ENCODE measurements at regions not wholly inside any gene's neighbourhood (a gene's known extent, or its start where the extent isn't known, plus 50 kb on each side); places are given as distances from the start of the nearest gene placed in this dataset.
"Not testable (repeated sequence)": the region's sequence is repeated elsewhere in the genome, so short reads cannot be mapped to it uniquely, and the experiment has no call there.

DNA sequence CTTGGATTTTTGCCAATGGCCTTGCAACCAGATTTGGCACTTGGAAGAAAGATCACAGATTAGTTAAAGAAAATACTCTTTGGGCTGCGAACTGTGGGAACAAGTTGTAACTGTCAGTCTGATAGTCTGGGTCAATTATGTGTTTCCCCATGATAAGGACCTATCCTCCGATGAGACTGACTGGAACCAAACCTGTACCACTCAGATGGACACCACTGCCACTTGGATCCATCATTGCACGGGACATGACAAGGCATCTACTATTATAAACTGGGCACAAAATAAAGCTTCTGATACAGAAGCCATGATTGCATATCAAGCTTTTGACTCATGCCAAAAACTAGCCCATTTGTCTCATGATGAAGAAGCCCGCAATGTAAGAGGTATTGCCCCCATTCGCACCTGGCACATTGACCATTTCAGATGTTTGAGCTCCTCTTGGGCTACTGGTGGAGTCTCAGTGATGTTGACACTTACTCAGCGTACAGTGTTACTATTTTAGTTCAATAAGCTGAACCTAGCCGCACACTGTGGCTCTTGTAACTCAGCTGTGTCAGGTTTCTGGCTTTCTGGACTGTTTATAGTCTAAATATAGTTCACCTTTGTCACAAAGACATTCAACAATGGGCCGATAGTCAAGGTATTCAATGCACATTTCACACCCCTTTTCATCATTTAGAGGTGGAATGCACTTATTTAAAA is 179.8 kb upstream of the RBBP8 start:
- DNase-seq = no peak

DNA sequence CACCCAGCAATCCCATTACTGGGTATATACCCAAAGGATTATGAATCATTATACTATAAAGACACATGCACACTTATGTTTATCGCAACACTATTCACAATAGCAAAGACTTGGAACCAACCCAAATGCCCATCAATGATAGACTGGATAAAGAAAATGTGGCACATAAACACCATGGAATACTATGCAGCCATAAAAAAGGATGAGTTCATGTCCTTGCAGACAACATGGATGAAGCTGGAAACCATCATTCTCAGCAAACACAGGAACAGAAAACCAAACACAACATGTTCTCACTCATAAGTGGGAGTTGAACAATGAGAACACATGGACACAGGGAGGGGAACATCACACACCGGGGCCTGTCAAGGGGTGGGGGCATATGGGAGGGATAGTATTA is 169.1 kb upstream of the RBBP8 start:
- DNase-seq = not testable (repeated sequence)

- DNase-seq = no peak
Measured at GRCh38 chr18:22765896-22766295, 167.2 kb upstream of the RBBP8 start.

GRCh38 chr18:22767653-22768052 is 165.5 kb upstream of the RBBP8 start:
- DNase-seq = no peak

- no peak for DNase-seq
Measured at GRCh38 chr18:22773944-22774343, 159.2 kb upstream of the RBBP8 start.

DNA sequence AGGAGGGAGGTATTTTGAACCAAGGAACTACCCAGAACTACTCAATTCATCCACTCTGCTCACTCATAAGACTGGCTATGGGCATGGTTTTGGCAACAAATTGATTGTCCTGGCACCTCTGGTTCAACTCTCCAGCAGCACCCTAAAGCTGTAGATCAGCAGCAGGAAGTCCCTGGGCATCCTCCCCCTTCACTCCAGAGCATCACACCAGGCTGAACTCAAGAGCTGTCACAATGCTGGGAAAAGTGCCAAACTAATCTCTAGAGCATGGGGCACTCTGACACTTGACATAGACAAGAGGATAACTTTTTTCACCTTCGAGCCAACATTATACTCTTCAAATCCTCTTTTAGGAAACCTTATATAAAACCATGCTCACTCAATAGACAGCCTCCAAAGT is 154.1 kb upstream of the RBBP8 start:
- peak; percentile 10 for DNase-seq

DNA sequence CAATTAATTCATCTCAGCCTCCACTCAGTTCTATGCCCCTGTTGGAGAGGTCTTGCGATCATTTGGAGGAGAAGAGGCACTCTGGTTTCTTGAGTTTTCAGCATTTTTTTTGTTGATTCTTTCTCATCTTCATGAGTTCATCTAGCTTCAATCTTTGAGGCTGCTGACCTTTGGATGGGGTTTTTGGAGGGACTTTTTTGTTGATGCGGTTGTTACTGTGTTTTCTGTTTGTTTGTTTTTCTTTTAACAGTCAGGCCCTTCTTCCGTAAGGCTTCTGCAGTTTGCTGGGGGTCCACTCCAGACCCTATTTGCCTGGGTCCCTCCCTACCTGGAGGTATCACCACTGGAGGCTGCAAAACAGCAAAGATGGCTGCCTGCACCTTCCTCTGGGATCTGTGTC is 149.9 kb upstream of the RBBP8 start:
- DNase-seq = no peak

- no peak for DNase-seq
Measured at GRCh38 chr18:22783662-22784076, 149.5 kb upstream of the RBBP8 start.

DNA sequence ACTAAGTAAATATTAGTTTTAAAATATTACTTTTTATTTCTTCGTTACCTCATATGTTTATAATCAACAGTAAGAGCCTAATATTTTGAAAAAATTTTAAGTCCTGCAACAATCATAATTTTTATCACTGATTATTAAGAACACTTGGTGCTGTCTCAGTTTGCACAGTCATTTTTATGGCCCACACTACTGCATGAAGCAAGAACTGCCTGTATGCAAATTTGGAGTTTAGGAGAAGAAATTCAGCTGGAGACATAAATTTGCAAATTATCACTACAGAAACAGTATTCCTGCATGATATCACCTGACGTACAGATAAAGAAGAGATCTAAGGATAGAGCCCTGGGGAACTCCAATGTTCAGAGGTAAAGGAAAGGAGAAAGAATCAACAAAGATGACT is 144.1 kb upstream of the RBBP8 start:
- no peak for DNase-seq

- DNase-seq = peak; percentile 5
Measured at GRCh38 chr18:22789600-22789999, 143.5 kb upstream of the RBBP8 start.

DNA sequence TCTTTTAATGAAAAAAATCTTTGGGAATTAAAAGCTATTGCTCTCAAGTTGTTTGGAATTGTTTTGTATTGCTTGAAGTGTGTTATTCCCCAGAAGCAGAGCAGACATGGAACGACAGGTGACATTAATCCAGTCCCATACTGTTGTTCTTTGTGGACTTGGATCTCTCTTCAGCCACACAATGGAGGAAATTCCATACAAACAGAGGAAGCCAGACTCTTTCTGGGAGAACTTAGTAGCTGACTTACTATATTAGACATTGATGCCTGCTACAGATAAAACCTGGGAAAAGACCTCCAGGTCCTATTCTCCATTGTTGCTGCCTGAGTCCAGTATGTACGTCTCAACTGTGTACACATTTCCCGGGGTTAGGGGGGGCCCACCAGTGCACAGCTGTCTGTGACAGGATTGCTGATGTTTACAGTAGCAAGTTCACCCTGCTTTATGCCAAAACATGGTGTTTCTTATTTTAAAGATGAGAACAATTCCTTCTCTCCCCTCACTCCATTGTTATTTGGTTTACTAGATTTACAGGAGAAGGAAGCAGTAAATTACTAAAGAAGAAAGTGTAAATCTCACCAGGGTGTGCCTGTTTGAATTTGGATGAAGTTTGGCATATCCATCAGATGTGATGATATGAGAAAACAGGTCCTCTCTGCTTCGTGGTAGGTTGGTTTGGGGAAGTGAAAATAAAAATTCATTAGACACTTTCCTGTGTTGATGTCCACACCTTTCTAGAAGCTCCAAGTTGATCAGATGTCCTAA is 142.4 kb upstream of the RBBP8 start:
- no peak for DNase-seq

- DNase-seq = no peak
Measured at GRCh38 chr18:22791310-22791610, 141.9 kb upstream of the RBBP8 start.

DNA sequence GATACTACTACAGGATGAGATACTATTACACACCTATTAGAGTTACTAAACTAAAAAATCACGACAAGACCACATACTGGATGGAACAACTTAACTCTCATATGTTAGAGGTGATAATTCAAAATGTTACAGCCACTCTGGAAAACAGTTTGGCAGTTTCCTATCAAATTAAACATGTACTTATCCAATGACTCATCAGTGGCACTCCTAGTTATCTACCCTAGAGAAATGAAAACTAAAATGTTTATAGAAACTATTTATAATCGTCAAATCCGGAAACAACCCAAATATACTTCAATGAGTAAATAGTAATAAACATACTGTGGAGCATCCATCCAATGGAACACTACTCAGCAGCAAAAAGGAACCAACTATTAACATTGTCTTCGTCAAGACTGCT is 137.0 kb upstream of the RBBP8 start:
- DNase-seq = no peak

- no peak for DNase-seq
Measured at GRCh38 chr18:22800551-22800951, 132.6 kb upstream of the RBBP8 start.

DNA sequence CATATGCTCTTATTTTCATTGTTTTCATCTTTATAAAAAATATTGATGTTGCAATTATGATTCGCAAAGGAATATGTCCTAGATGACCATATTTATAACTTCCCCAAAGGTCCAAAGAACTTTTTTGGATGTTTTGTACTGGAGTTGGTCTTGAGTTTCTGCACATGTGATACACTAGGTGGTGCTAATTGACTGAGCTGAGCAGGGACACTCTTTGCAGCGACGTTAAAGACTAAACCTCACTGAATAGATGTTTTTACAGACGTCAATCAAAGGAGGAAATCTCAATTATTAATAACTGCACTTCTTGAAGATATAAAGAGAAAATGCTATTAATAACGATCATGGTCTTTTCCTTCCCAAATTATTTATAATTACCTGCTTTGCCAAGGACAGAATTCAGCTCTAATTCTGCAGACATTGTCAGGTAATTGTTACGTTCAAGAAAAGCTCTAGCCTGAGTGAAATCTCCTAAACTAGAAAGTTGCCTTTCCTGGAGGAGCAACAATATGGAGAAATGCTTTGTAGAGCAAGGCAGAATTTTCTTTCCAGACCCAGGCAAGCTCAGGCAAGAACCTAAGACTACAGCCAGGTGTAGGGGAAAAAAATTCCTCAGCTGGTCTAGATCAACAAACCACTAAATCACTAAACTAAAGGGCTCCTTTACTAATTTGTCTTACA is 119.3 kb upstream of the RBBP8 start:
- peak; percentile 39 for DNase-seq

GRCh38 chr18:22814329-22814703 is 118.8 kb upstream of the RBBP8 start:
- DNase-seq = no peak

DNA sequence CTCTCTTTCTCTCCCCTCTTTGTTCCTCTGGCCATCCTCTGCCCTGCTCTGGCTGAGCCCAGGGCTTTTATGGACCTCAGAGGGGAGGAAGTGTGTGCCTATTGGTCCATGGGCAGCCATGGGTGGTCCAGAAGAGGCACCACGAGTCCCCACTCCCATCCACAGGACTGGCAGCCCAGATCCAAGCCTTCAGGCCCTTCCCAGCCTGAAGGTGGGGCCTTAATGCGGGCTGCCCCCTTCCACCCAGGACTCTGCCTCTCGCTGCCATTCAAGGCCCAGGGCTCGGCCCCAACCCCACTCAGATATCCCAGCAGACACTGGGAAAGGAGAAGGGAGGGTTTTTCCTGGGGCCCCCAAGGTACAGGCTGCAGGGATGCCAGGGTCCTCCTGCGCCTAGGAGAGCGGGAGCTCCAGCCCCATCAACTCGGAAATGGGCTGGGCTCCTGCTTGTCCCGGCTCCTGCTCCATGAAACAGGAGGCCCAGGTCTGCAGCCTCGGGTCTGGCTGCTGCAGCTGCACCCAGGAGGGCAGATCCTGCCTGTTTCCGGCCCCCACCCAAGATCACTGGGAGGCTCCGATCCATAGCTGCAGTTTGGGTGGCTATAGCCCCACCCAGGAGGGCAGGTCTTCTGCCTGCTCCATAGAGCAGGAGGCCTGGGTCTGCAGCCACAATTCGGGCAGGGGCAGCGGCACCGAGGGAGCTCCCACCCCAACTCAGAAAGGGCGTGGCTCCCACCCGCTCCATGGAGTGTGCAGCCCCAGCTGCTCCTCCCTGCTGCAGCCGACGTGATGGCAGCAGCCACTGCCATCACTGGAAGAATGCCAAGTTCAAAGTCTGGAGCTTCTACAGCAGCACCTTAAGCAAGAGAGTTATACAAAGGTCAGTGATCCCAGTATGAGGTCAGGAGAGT is 116.6 kb upstream of the RBBP8 start:
- DNase-seq = no peak

GRCh38 chr18:22817844-22818243 is 115.3 kb upstream of the RBBP8 start:
- DNase-seq = no peak

- DNase-seq = peak; percentile 73
Measured at GRCh38 chr18:22822024-22822423, 111.1 kb upstream of the RBBP8 start.

GRCh38 chr18:22822841-22823508 is 110.2 kb upstream of the RBBP8 start:
- no peak for DNase-seq

GRCh38 chr18:22826726-22827125 is 106.4 kb upstream of the RBBP8 start:
- no peak for DNase-seq

- no peak for DNase-seq
Measured at GRCh38 chr18:22827216-22827615, 105.9 kb upstream of the RBBP8 start.

DNA sequence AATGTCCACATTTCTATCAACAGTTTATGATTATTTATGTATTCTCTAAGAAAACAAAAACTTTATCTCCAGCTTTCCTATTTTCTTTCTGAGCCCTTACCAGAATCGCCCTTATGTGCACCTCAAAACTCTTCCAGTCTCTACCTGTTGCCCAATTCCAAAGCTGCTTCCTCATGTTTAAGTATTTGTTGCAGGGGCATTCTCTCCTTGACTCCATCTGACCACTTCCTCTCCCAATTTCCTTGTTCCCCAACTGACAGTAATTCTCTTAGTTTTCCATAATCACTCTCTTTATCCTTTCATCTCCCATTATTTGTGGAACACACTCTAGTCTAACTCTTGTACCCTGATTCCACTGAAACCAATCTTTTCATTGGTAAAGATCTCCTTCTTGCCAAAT is 105.4 kb upstream of the RBBP8 start:
- DNase-seq = no peak
